GM12801 (cell line): ENCODE measurements at regions not wholly inside any gene's neighbourhood (a gene's known extent, or its start where the extent isn't known, plus 50 kb on each side); places are given as distances from the start of the nearest gene placed in this dataset.

ENCODE experiments used
- CTCF ChIP-seq: IDR thresholded peaks from one replicate; pipeline ENCODE4 v1.5.1; 2011; ENCODE audit warnings: control low read depth; ENCODE audit not compliant: insufficient read length; ENCODE audit errors: extremely low read depth

GRCh38 chr5:72557167-72558045, 50.2 kb upstream of the ZNF366 start:
- no peak for TF ChIP-seq CTCF
